Lower leg skin (tissue), 4 donors: ENCODE measurements at regions not wholly inside any gene's neighbourhood (a gene's known extent, or its start where the extent isn't known, plus 50 kb on each side); places are given as distances from the start of the nearest gene placed in this dataset.

Experiments used
- DNase-seq, 2 donors: peaks; one replicate each; pipeline ENCODE4 v3.0.0-alpha.2; 2019; ENCODE audit warnings: low spot score in 2 of 2
- H3K4me3 ChIP-seq: fragments of 200-600 bp; sonication (generic); 2 replicates; pipeline ENCODE4 v1.5.1; 2017; ENCODE audit warnings: mild to moderate bottlenecking, low read depth; ENCODE audit not compliant: poor library complexity, severe bottlenecking
- POLR2A ChIP-seq, 2 donors: fragments of 450-650 bp; IDR thresholded peaks; one replicate each; pipeline ENCODE4 v1.6.1; 2016 to 2017; ENCODE audit warnings: antibody characterized with exemption in 2 of 2, mild to moderate bottlenecking in 1 of 2, moderate library complexity in 1 of 2
- WGBS, 2 donors: methylation state at CpG; one replicate each; pipeline ENCODE4 v1.1.5; 2018; 5-methylcytosine and 5-hydroxymethylcytosine counted together
- intact Hi-C: fragments of 100-400 bp; cut with DNase I; formaldehyde crosslinking; loops from one replicate; pipeline ENCODE4 v1.15.0; 2023; ENCODE audit warnings: low total_unique reads
- TF ChIP-seq, protein P1 (sequence below), 3 donors: fragments of 450-650 bp; IDR thresholded peaks; one replicate each; pipeline ENCODE4 v1.5.1; 2016; ENCODE audit warnings: antibody characterized with exemption in 3 of 3, mild to moderate bottlenecking in 3 of 3, moderate library complexity in 2 of 3

DNA sequence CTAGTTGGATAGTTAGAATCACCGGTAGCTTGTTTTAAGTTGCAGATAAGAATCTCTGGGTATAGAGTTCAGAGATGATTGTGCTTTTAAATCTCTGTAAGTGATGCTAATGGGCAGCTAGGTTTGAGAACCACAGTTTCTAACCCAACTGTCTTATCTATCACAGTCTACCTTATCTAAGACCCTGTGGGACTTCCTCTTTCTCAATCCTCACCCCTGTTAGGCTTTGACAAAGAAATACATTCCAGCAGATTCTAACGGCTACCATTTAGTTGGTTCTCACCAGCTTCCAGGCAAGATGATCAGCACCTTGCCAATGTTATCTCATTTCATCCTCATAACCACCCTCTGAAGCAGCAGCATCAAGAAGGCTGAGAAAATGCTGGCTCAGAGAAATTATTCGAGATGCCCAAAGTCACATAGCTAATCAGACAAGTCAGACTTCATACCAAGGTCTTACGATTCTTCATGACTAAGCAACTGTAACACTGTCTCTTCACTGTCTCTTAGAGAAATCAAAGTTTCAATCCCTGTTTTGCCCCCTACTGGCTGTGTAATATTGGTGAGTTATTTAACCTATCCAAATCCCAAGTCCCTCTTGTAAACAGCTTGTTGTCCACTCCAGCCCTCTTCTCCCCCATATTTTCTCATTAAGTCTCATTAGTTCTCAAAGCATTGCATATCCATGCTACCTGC is 192.4 kb upstream of the API5 start:
- no peak overlapping the region for H3K4me3 ChIP-seq
- 68 to 69% methylated on average over 4 of the region's 4 CpGs for WGBS, 2 donors
- intact Hi-C loops: no loop called here
- TF ChIP-seq POLR2A (IDR thresholded peaks at IDR 0.05): no peak
- TF ChIP-seq, protein P1, sequence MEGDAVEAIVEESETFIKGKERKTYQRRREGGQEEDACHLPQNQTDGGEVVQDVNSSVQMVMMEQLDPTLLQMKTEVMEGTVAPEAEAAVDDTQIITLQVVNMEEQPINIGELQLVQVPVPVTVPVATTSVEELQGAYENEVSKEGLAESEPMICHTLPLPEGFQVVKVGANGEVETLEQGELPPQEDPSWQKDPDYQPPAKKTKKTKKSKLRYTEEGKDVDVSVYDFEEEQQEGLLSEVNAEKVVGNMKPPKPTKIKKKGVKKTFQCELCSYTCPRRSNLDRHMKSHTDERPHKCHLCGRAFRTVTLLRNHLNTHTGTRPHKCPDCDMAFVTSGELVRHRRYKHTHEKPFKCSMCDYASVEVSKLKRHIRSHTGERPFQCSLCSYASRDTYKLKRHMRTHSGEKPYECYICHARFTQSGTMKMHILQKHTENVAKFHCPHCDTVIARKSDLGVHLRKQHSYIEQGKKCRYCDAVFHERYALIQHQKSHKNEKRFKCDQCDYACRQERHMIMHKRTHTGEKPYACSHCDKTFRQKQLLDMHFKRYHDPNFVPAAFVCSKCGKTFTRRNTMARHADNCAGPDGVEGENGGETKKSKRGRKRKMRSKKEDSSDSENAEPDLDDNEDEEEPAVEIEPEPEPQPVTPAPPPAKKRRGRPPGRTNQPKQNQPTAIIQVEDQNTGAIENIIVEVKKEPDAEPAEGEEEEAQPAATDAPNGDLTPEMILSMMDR (IDR thresholded peaks at IDR 0.05): no peak
- DNase-seq: no peak

DNA sequence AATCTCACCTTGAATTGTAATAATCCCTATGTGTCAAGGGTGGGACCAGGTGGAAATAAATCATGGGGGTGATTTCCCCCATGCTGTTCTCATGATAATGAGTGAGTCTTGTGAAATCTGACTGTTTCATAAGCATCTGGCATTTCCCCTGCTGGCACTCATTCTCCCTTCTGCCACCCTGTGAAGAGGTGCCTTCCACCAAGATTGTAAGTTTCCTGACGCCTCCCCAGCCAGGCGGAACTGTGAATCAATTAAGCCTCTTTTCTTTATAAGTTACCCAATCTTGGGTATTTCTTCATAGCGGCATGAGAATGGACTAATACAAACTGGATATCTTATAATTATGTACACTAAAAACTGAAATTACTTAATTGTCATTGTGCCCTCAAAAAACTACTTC is 189.2 kb upstream of the API5 start:
- TF ChIP-seq, protein P1 (IDR thresholded peaks at IDR 0.05): no peak
- TF ChIP-seq POLR2A (IDR thresholded peaks at IDR 0.05): no peak
- DNase-seq: no peak
- intact Hi-C loops: no loop called here
- H3K4me3 ChIP-seq: no peak overlapping the region
- WGBS, 2 donors: 73 to 84% methylated on average over 3 of the region's 3 CpGs

DNA sequence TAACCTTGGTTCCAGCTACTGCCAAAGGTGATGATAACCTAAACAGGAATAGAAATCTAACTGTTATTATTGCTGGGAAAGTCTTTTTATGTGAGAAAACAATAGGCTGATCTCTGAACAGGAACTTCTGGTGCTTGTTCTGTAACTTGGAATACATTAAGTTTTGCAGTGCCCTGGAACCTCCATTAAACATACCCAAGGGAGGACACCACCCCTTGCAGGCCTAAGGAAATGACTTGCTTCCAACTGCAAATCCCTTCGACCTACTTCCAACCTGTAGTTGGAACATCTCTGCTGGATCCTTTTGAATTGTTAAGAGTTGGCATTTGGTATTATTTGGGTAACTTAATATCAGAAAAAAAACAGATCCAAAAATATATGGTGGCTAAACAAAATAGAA is 188.4 kb upstream of the API5 start:
- 29 to 57% methylated on average over 1 of the region's 1 CpG for WGBS, 2 donors
- TF ChIP-seq, protein P1 (IDR thresholded peaks at IDR 0.05): no peak
- no peak for TF ChIP-seq POLR2A (IDR thresholded peaks at IDR 0.05)
- no peak for DNase-seq

DNA sequence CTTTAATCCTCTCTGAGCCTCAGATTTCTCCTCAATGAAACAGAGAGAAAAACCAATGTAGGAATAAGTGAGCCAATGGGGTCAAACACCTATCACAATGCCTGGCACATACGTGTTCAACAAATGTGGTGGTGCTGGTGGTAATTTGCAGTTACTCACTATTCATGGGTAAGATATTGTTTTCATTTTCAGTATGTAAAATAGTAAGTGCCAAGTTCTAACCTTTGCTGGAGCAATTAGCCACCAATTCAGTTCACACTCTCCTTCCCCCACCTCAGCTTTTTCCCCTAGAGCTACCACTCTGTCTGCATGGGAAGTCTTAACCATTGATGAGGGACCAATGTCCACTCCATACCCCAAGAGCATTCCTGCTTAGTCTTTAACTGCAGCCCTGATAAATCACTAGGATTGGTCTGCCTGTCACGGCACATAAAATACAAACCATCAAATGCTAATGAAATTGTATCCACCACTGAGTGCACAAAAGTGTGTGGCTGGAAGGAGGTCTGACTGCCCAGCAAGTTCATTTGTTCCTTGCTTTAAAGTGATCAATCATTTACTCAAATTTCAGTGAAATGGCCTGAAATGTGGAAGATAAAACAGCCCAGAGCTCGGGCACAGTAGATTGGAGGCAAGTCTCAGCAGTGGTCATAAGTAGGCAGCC is 187.4 kb upstream of the API5 start:
- intact Hi-C loops: no loop called here
- H3K4me3 ChIP-seq: no peak overlapping the region
- no peak for DNase-seq
- 76 to 94% methylated on average over 3 of the region's 3 CpGs for WGBS, 2 donors
- TF ChIP-seq, protein P1 (IDR thresholded peaks at IDR 0.05): no peak
- TF ChIP-seq POLR2A (IDR thresholded peaks at IDR 0.05): no peak

More for the DNA sequence above, 188.4 kb upstream of the API5 start:
- intact Hi-C loops: no loop called here
- H3K4me3 ChIP-seq: no peak overlapping the region

DNA sequence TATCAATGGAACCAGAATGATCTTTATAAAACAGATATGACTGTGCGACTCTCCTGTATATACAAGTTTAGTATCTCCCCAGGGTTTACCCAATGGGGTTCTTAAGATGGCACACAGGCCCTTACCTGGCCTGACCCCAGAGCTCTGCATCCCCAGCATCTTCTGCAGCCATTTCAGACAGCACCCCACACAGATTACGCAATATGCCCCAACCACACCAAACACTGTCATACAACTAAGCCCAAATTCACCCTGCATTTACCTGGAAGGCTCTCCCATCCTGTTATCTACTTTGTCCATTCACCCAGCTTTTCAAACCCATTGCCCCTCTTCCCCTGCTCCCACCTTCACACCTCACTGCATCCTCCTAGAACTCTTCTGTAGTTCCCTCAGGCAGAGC is 182.5 kb upstream of the API5 start:
- TF ChIP-seq, protein P1 (IDR thresholded peaks at IDR 0.05): no peak
- no peak for TF ChIP-seq POLR2A (IDR thresholded peaks at IDR 0.05)
- no peak for DNase-seq
- H3K4me3 ChIP-seq: no peak overlapping the region
- 91 to 97% methylated on average over 2 of the region's 2 CpGs for WGBS, 2 donors
- intact Hi-C loops: no loop called here
